Ovary (tissue), 7 donors: ENCODE measurements at regions not wholly inside any gene's neighbourhood (a gene's known extent, or its start where the extent isn't known, plus 50 kb on each side); places are given as distances from the start of the nearest gene placed in this dataset.

Experiments
- DNase-seq, 5 donors: peaks; one replicate each; pipeline ENCODE4 v3.0.0-alpha.2; 2019 to 2020
- H3K27ac ChIP-seq, 2 donors: fragments of 200-600 bp; one replicate each; pipeline versions ENCODE4 v1.5.1 to v1.8.0; 2019 to 2022
- H3K27me3 ChIP-seq: fragments of 200-600 bp; one replicate; pipeline ENCODE4 v1.8.0; 2022
- H3K36me3 ChIP-seq: fragments of 200-600 bp; sonication (generic); one replicate; pipeline ENCODE4 v1.5.1; 2019
- H3K4me1 ChIP-seq: one replicate; pipeline ENCODE4 v1.8.1; 2013; ENCODE audit warnings: mild to moderate bottlenecking, moderate library complexity; ENCODE audit not compliant: insufficient read depth
- H3K4me3 ChIP-seq: fragments of 200-600 bp; sonication (generic); one replicate; pipeline ENCODE4 v1.5.1; 2017
- H3K9me3 ChIP-seq, 2 donors: fragments of 200-600 bp in 1 of 2; sonication (generic) in 1 of 2; one replicate each; pipeline versions ENCODE4 v1.5.1 to v1.8.1; 2013 to 2019; ENCODE audit warnings: mild to moderate bottlenecking in 1 of 2, moderate library complexity in 1 of 2
- EP300 ChIP-seq: sonication (generic); formaldehyde crosslinking; IDR thresholded peaks from one replicate; pipeline ENCODE4 v1.6.1; 2017; ENCODE audit warnings: antibody characterized with exemption
- POLR2A ChIP-seq: fragments of 450-650 bp; IDR thresholded peaks from one replicate; pipeline ENCODE4 v1.6.1; 2017; ENCODE audit warnings: antibody characterized with exemption, mild to moderate bottlenecking, moderate library complexity
- WGBS, 3 donors: extraction: QIAGEN DNeasy Blood & Tissue Kit in 1 of 3; methylation state at CpG; one replicate each; pipeline versions ENCODE4 v1.1.5 to v1.1.7; 2013 to 2017; 5-methylcytosine and 5-hydroxymethylcytosine counted together
- intact Hi-C, 4 donors: fragments of 100-400 bp; cut with DNase I; formaldehyde crosslinking; loops; one replicate each; pipeline versions ENCODE4 v1.11.0 to v1.15.1; 2022 to 2023
- TF ChIP-seq, protein P1 (sequence below), 3 donors: fragments of 450-650 bp in 2 of 3; fragments of 200-600 bp in 1 of 3; IDR thresholded peaks; one replicate each; pipeline versions ENCODE4 v1.5.1 to v1.8.0; 2016 to 2022; ENCODE audit warnings: antibody characterized with exemption in 3 of 3, mild to moderate bottlenecking in 1 of 3
- donor health status: DM: no; HTN: no; CAD: no; lungs with moderate emphysema.
- donor health status: DM: no; HTN: no; CAD: no.
- donor health status: Bipolar disorder and iron deficiency.
- donor health status: DM: no; HTN: no; CAD: no.
- donor health status: DM: yes; HTN: yes; CAD: no.

DNA sequence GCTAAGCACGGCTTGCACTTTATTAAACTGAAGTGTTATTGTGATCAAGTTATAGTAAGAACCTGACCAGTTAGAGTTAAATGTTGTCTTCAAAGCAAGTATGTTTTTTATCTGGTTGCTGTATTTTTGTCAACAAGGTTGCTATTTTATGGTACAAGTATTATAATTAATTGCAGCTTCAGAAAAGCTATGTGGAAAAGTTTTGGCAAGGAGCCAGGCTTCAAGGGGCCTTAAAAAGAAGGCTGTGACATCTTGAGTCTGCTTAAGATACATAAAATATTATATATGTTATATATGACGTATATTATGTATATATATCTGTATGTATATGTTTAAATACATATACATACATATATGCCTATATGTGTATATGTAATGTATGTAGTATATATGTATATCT, 1461.2 kb upstream of the CDH8 start:
- intact Hi-C loops, result no loop called here
- TF ChIP-seq, protein P1, sequence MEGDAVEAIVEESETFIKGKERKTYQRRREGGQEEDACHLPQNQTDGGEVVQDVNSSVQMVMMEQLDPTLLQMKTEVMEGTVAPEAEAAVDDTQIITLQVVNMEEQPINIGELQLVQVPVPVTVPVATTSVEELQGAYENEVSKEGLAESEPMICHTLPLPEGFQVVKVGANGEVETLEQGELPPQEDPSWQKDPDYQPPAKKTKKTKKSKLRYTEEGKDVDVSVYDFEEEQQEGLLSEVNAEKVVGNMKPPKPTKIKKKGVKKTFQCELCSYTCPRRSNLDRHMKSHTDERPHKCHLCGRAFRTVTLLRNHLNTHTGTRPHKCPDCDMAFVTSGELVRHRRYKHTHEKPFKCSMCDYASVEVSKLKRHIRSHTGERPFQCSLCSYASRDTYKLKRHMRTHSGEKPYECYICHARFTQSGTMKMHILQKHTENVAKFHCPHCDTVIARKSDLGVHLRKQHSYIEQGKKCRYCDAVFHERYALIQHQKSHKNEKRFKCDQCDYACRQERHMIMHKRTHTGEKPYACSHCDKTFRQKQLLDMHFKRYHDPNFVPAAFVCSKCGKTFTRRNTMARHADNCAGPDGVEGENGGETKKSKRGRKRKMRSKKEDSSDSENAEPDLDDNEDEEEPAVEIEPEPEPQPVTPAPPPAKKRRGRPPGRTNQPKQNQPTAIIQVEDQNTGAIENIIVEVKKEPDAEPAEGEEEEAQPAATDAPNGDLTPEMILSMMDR (IDR thresholded peaks at IDR 0.05), result no peak
- H3K36me3 ChIP-seq, result no peaks in the 10 kb centered on the region
- H3K27me3 ChIP-seq, result no peaks in the 10 kb centered on the region
- no peaks in the 10 kb centered on the region for H3K4me1 ChIP-seq
- no peak overlapping the region for H3K27ac ChIP-seq
- H3K9me3 ChIP-seq, result no peaks in the 10 kb centered on the region
- WGBS, 3 donors, result 48 to 60% (median 53%) methylated on average over 2 of the region's 2 CpGs
- DNase-seq, result no peak
- no peak overlapping the region for H3K4me3 ChIP-seq

DNA sequence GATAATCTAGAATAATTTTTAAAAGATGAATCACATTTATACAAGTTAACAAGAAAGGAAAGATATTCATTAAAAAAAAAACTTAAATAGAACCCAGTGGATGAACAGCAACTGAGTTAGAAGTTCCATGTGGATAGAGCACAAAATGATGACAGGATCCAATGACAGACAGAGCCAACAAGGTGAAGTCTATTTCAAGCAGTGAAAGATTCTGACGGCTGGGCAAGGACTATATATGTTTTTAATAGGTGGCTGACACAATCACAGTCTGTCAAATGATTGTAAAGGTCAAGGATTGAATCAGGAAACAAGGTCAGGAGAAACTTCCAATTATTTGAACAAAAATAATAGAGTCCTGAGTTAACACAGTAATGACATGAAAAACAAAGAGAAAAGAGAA, 1460.0 kb upstream of the CDH8 start:
- H3K9me3 ChIP-seq, result no peaks in the 10 kb centered on the region
- TF ChIP-seq, protein P1 (IDR thresholded peaks at IDR 0.05), result no peak
- no peaks in the 10 kb centered on the region for H3K4me1 ChIP-seq
- 14 to 37% (median 20%) methylated on average over 1 of the region's 1 CpG for WGBS, 3 donors
- no peaks in the 10 kb centered on the region for H3K27me3 ChIP-seq
- H3K36me3 ChIP-seq, result no peaks in the 10 kb centered on the region
- intact Hi-C loops, result no loop called here
- H3K4me3 ChIP-seq, result no peak overlapping the region
- no peak overlapping the region for H3K27ac ChIP-seq
- no peak for DNase-seq

DNA sequence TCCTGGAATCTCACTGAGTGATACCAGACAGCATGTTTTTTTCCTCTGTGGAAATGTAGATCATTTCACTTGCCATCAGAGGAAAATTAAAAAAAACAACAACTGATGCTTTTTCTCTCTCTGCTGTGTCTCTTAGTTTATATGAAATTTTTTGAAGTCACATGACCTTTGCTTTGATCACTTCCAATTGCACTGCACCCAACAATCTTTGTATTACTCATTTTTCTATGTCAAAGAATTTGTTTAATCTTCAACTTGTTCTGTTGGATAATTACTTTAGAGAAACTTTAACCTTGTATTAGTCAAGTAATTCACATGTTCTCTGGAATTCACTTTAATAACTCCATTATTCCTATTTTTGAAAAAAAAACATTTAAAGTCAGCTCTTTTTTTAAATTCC, 1452.7 kb upstream of the CDH8 start:
- TF ChIP-seq POLR2A (no peak), EP300 (no peak)
- TF ChIP-seq, protein P1 (IDR thresholded peaks at IDR 0.05), result no peak
- H3K4me3 ChIP-seq, result no peak overlapping the region
- no peaks in the 10 kb centered on the region for H3K4me1 ChIP-seq
- no peaks in the 10 kb centered on the region for H3K9me3 ChIP-seq
- DNase-seq, result no peak
- H3K36me3 ChIP-seq, result no peaks in the 10 kb centered on the region
- no peak overlapping the region for H3K27ac ChIP-seq
- intact Hi-C loops, result no loop called here
- no peaks in the 10 kb centered on the region for H3K27me3 ChIP-seq

DNA sequence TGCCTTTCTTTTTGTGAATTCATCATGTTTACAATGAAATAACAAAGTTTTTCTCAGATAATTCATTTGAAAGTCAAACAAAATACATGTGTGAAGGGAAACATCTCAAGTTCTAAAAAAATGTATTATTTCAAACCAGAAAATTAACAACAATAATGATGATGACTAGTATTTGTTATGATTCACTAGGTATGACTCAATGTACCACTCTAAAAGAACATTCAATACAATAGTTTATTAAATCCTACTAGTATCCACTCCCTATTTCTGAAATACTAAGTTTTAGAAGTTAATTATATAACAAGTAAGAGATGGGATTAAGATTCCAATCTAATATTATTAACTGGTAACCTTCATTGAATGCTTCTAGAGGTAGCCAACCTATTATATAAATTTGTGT, 1444.8 kb upstream of the CDH8 start:
- intact Hi-C loops, result no loop called here
- no peak for TF ChIP-seq POLR2A
- TF ChIP-seq, protein P1 (IDR thresholded peaks at IDR 0.05), result no peak
- no peak for TF ChIP-seq EP300
- Histone ChIP-seq H3K27me3 (no peaks in the 10 kb centered on the region), H3K4me3 (no peak overlapping the region), H3K36me3 (no peaks in the 10 kb centered on the region), H3K9me3 (no peaks in the 10 kb centered on the region), H3K4me1 (no peaks in the 10 kb centered on the region), H3K27ac (no peak overlapping the region)
- no peak for DNase-seq

DNA sequence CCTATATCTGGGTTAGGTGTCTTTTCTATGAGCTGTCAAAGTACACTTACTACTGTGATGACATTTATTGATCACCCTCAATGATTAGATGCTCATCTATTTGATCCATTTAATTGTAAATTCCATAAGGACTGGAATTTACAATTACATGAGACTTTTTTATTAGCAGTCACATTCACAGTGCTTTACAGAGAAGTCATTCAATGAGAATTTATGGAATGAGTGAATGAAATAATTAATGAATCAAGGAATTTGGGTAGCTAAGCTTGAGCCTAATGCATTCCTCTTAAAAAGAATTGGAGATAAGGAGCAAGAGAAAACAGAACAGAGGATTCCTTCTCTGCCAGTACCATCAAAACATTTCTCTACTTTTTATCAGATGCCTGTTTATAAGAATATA, 1437.5 kb upstream of the CDH8 start:
- no peaks in the 10 kb centered on the region for H3K36me3 ChIP-seq
- DNase-seq, result no peak
- intact Hi-C loops, result no loop called here
- H3K4me3 ChIP-seq, result no peak overlapping the region
- H3K4me1 ChIP-seq, result no peaks in the 10 kb centered on the region
- TF ChIP-seq, protein P1 (IDR thresholded peaks at IDR 0.05), result no peak
- TF ChIP-seq POLR2A, result no peak
- no peak for TF ChIP-seq EP300
- H3K27me3 ChIP-seq, result no peaks in the 10 kb centered on the region
- H3K27ac ChIP-seq, result no peak overlapping the region
- no peaks in the 10 kb centered on the region for H3K9me3 ChIP-seq
